ENCODE measurements at regions not wholly inside any gene's neighbourhood (a gene's known extent, or its start where the extent isn't known, plus 50 kb on each side); places are given as distances from the start of the nearest gene placed in this dataset.
"Not testable (repeated sequence)": the region's sequence is repeated elsewhere in the genome, so short reads cannot be mapped to it uniquely, and the experiment has no call there.

- DNase-seq, result no peak
Observed at GRCh38 chr13:84098273-84098672, 216.0 kb upstream of the SLITRK1 start.

GRCh38 chr13:84097148-84097547 lies 214.9 kb upstream of the SLITRK1 start:
- no peak for DNase-seq

DNA sequence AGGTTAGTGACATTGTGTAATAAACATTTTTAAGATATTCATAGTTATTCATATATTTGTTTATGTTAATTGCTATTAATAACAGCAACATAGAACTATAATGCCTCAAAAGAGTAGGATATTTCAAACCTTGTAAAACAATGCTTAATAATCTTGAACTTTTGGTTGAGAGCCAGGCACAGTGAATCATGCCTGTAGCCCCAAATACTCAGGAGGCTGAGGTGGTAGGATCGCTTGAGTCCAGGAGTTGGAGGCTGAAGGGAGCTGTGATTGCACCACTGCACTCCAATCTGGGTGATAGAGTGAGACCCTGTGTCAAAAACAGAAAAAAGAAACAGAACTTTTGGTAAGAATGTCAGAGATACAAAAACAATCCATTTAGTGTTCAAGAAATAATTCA lies 213.9 kb upstream of the SLITRK1 start:
- no peak for DNase-seq

DNA sequence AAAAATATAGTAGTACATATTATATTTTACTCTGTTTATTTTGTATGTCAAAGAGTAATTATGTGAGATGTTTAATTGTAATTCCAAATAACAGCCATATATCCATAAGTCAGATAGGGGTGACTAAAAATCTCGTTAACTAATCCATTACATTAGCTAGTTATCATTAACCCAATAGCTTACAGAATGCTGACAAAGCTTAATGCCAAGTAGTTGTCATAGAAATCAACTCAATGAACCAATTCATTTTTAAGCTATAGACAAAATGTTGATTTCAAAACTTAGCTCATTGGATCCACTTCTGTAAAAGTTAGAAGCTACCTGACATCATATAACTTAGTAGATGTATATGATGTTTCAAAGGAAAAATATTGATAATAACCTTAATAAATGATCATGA lies 206.7 kb upstream of the SLITRK1 start:
- DNase-seq, result no peak

- DNase-seq, result no peak
Observed at GRCh38 chr13:84086847-84087162, 204.5 kb upstream of the SLITRK1 start.

DNA sequence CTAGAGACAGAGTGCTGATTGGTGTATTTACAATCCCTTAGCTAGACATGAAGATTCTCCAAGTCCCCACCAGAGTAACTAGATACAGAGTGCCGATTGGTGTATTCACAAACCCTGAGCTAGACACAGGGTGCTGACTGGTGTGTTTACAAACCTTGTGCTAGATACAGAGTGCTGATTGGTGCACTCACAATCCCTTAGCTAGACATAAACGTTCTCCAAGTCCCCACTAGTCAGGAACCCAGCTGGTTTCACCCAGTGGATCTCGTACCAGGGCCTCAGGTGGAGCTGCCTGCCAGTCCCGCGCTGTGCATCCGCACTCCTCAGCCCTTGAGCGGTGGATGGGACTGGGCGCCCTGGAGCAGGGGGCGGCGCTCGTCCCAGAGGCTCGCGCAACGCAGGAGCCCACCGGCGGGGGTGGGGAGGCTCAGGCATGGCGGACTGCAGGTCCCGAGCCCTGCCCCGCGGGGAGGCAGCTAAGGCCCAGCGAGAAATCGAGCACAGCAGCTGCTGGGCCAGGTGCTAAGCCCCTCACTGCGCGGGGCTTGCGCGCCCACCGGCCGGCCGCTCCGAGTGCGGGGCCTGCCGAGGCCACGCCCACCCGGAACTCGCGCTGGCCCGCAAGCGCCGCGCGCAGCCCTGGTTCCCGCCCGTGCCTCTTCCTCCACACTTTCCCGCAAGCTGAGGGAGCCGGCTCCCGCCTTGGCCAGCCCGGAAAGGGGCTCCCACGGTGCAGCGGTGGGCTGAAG lies 204.0 kb upstream of the SLITRK1 start:
- not testable (repeated sequence) for DNase-seq

DNA sequence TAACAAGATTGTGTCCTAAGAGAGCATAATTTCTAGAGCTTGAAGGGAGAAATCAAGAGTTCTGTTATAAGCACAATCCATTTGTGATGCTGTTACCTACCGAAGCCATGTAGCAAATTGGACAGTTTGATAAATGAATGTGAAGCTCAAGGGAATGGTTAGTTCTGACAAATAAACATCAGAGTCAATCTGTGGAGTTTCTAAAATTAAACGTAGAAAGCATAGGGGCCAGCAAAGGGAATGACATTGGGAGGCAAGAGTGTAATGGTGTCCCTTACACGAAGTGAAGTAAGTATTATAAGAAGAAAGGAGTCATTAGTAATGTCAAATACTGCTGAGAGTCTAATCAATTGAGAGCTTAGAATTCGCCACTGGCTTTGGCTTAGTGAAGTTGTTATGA lies 200.2 kb upstream of the SLITRK1 start:
- no peak for DNase-seq

DNA sequence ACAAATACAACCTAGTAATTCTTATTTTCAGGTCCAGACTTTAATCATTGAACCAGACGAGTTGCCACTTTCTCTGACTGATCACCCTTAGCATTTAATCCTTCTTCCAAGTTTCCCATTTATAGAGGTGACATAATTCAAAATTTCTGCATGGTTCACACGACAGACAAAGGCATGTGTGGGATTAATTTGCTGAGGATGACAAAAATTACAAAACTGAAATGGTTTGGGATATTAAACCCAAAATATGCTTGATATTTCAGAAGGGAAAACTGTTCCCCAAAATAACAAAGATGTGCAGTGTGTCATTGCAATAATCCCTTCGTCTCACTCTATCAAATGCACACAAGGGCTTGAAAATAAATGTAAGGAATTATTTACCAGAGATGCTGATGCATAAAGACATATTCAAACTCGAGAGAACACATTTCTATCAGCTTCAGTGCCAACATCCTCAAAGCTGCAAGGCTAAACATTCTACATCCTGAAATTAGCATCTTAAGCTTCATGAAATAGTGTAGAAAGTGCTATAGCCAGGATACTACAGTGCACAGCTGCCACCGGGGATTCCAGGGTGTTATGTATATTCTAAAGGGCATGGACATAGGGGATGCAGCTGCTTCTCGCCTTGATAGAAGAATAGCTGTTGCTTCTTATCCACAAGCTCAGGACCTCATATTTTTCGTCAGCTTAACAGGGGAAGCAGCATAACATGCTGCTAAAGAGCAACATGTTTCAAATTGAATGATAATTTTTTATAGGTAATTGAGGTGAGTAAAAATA lies 198.7 kb upstream of the SLITRK1 start:
- DNase-seq, result no peak

GRCh38 chr13:84077271-84077670 lies 195.0 kb upstream of the SLITRK1 start:
- no peak for DNase-seq

DNA sequence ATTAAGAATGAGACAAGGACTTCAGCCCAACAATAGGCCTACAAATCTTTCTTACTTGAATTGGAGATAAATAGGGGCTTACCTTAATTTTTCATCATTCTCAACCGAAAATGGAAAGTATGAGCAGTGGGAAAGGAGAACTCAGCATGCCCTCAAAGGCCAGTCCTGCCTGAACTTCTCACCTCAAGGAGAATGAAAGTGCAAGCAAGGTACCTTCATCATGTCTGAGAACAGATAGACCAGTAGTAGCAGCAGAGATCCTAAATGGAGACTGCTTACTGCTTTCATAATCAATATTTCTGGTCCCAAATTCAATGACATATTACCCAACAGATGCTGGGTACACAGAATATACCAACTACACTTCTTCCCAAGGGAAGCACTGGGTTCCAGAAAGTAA lies 194.0 kb upstream of the SLITRK1 start:
- DNase-seq, result no peak

GRCh38 chr13:84050536-84050935 lies 168.3 kb upstream of the SLITRK1 start:
- DNase-seq, result no peak

DNA sequence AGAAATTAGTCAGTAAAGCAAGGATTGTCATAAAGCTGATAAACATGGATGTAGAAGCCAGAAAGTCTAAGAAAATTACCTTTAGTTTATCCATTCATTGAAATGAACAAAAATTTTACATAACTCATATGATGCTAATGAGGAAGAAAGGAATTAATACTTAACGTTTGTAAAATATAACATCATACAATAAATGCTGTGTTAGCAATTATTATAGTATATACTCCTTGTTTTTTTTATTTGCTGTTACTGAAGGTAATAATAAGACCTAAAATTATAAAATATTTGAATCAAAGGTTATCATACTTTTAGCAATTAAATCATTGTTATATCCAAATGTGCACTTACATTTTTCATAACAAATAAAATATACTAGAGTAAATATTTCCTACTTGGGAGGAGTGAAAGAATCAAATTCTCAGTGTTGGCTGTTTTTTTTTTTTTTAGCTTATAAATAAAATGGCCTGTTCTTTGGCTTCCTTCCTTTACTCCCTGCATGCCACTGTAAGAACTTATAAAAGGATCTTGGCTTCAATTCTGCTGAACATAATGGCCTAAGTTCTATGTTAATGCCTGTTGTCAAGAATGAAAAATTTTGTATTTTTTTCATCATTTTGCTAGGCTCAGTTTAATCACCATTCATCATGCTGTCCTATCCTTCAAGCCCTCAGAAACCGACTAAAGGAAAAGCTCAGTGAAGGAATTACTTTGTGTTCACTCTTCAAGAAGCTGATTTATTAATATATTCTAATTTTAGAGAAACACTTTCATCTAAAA lies 167.4 kb upstream of the SLITRK1 start:
- DNase-seq, result no peak

GRCh38 chr13:84044805-84045204 lies 162.5 kb upstream of the SLITRK1 start:
- DNase-seq, result no peak

DNA sequence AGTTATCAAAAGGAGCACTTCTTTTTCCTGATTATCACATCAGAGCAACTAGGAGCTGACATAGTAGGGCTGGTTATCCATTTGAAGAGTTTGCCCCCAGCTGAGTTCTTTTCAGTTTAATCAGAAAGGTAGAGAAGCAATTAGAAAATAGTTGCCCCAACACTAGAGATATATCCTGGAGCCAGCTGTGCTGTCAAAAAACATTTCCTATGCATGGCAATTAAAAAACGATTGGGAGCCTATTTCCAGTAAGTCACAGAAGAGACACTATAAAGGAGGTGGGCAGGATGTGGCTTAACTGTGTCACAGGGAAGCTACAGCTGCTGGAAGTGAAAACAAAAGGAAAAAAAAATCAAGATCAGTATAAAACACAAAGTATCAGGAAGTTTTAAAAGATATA lies 155.7 kb upstream of the SLITRK1 start:
- no peak for DNase-seq

- DNase-seq, result no peak
Observed at GRCh38 chr13:84032116-84032515, 149.8 kb upstream of the SLITRK1 start.

DNA sequence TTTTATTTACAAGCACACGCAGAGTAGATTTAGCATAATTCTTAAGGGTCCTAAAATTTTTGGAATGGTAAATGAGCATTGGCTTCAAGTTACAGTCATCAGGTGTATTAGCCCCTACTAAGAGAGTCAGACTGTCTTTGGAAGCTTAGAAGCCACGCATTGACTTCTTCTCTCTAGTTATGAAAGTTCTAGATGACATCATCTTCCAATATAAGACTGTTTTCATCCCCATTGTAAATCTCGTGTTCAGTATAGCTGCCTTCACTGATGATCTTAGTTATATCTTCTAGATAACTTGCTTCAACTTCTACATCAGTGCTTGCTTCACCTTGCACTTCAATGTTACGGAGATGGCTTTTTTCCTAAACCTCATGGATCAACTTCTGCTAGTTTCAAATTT lies 148.8 kb upstream of the SLITRK1 start:
- no peak for DNase-seq

GRCh38 chr13:84029396-84029795 lies 147.1 kb upstream of the SLITRK1 start:
- DNase-seq, result no peak

- no peak for DNase-seq
Observed at GRCh38 chr13:84025824-84026223, 143.6 kb upstream of the SLITRK1 start.

DNA sequence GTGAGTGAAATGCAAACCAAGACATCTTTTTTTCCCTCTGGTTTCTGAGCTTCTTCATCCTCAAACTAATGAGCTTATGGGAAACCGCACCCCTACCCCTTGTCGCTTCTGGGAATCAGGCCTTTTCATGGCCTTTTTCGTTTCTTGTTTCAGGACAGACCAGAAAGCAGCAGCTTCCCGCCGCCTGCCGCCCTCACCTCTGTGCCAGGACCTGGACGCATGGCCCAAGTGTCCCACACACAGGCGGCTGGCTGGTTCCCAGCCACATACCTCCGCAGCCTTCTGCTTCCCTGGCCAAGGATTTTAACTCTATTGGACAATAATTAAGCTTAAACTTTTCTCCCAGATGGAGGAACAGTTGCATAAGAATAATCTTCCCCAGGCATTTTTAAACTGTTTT lies 114.1 kb upstream of the SLITRK1 start:
- no peak for DNase-seq

DNA sequence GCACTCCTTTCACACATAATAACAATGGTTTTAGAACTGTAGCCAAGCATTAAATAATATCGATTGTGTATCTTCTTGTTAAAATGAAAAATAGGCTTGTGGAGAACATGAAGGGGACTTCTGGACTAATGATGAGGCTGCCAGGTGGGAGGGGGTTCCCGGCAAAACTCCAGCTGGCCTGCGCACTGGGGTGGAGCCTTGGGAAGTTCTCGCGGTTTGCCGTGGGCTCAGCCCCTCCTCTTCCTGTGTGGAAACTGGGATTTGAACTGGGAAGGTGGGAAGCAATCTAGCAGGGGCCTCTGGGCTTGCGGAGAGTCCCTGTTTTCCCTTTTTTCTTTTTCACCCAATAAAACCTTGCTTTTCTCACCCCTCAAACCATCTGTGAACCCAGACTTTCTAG lies 113.7 kb upstream of the SLITRK1 start:
- DNase-seq, result no peak

DNA sequence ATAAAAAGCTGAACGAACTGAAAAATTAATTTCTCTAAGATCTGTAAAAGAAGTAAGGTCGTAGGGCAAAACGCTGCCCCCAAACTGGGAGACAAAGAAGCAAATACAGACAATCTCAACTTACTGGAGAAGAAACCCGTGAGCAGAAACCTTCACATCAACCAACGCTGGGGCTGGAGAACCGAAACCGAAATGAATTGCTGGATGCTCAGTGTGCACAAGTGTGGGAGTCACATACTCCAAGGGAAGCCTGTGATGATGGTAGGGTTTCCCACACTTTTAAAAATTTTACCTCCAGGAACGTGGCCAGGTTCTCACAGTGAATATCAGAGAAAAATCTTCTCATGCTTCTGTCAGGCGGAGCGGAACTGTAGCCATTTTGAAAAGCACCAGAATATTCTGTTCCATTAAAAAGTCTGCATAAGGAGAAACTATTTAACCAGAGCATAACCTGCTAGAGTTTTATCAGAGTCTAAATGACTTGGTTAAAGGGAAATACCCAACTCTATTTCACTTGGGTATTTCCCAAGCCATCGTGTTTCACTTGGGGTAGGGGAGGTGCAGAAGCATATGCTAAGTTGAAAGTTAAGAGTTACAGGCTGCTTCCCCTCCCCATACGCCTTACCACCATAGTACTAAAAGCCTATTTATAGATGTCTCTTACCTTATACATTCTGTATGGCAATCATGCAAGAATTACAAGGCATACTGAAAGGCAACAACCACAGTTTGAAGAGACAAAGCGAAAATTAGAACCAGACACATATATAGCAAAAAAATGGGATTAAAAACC lies 110.5 kb upstream of the SLITRK1 start:
- no peak for DNase-seq

DNA sequence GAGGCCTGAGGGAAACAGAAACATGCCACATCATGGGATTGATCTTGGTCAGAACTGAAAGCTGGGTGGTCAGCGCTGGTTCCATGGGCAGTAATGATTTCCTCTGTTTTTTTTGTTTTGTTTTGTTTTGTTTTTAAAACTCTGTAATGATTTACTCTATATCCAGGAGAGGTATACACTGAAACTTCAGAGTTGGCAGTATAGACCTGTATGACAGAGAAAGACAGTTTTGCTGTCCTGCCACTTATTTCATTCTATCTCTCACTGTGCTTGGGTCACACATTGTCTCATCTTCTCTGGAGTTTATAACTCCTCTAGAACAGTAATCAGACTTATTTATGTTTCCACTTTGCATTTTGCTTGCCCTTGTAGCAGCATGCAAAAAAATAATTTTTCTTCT lies 105.1 kb upstream of the SLITRK1 start:
- DNase-seq, result no peak

- no peak for DNase-seq
Observed at GRCh38 chr13:83984793-83985192, 102.5 kb upstream of the SLITRK1 start.

All from NCI-H1436 (cell line).